Progenitor cell of endocrine pancreas (in vitro differentiated cells): ENCODE measurements at regions not wholly inside any gene's neighbourhood (a gene's known extent, or its start where the extent isn't known, plus 50 kb on each side); places are given as distances from the start of the nearest gene placed in this dataset.

Experiments
- DNase-seq: peaks from one replicate; pipeline ENCODE4 v3.0.0; 2021; ENCODE audit warnings: low spot score; ENCODE audit not compliant: unreplicated experiment
- H3K27ac Mint-ChIP-seq: 2 replicates; pipeline ENCODE4 v1.8.0; 2021; ENCODE audit warnings: mild to moderate bottlenecking, moderate library complexity, mixed read lengths
- H3K27me3 Mint-ChIP-seq: 2 replicates; pipeline ENCODE4 v1.8.0; 2021; ENCODE audit warnings: mixed read lengths
- H3K36me3 Mint-ChIP-seq: 2 replicates; pipeline ENCODE4 v1.8.0; 2022; ENCODE audit warnings: mixed read lengths; ENCODE audit not compliant: insufficient read depth
- H3K4me1 Mint-ChIP-seq: 2 replicates; pipeline ENCODE4 v1.8.0; 2021; ENCODE audit warnings: low read depth, mixed read lengths
- H3K4me3 Mint-ChIP-seq: 2 replicates; pipeline ENCODE4 v1.8.0; 2021; ENCODE audit warnings: low read depth, mild to moderate bottlenecking, moderate library complexity, mixed read lengths
- H3K9me3 Mint-ChIP-seq: 2 replicates; pipeline ENCODE4 v1.8.0; 2021; ENCODE audit warnings: low read depth, mixed read lengths
- TF ChIP-seq, protein P1 (sequence below): fragments of 200-600 bp; sonication (generic); IDR thresholded peaks from one replicate; pipeline ENCODE4 v1.5.0; 2021; ENCODE audit warnings: antibody characterized with exemption, mild to moderate bottlenecking; ENCODE audit not compliant: unreplicated experiment

- peaks cover 6% of the 10 kb centered on the region for H3K4me1 Mint-ChIP-seq
- DNase-seq, result no peak
- TF ChIP-seq, protein P1, sequence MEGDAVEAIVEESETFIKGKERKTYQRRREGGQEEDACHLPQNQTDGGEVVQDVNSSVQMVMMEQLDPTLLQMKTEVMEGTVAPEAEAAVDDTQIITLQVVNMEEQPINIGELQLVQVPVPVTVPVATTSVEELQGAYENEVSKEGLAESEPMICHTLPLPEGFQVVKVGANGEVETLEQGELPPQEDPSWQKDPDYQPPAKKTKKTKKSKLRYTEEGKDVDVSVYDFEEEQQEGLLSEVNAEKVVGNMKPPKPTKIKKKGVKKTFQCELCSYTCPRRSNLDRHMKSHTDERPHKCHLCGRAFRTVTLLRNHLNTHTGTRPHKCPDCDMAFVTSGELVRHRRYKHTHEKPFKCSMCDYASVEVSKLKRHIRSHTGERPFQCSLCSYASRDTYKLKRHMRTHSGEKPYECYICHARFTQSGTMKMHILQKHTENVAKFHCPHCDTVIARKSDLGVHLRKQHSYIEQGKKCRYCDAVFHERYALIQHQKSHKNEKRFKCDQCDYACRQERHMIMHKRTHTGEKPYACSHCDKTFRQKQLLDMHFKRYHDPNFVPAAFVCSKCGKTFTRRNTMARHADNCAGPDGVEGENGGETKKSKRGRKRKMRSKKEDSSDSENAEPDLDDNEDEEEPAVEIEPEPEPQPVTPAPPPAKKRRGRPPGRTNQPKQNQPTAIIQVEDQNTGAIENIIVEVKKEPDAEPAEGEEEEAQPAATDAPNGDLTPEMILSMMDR, result no peak
- H3K27me3 Mint-ChIP-seq, result peaks cover 54% of the 10 kb centered on the region
- H3K9me3 Mint-ChIP-seq, result no peaks in the 10 kb centered on the region
- H3K36me3 Mint-ChIP-seq, result no peaks in the 10 kb centered on the region
- no peak overlapping the region for H3K4me3 Mint-ChIP-seq
- H3K27ac Mint-ChIP-seq, result no peak overlapping the region
These were observed 366.1 kb downstream of the EN1 start for GRCh38 chr2:118481299-118481698.

DNA sequence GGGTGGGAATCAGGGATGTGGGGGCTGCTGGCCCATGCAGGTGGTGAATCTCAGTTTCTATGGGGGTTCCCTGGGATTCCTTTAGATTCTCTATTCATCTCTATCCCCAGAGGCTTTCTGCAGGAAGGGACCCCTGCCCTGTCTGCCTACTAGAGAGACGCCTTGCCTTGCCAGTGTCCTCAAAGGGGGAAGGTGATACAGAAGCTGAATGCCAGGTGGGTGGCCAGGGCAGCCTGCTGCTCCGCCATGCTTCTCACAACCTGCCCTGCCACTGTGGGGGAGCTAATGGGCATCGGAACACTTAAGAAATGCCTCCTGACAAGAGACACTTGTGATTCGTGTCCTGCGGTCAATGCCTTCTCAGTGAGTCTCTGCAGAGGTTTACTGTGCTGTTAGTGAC, 368.4 kb downstream of the EN1 start:
- Mint-ChIP-seq H3K9me3 (no peaks in the 10 kb centered on the region), H3K4me3 (no peak overlapping the region), H3K4me1 (peaks cover 14% of the 10 kb centered on the region), H3K27me3 (peaks cover 70% of the 10 kb centered on the region), H3K27ac (no peak overlapping the region), H3K36me3 (no peaks in the 10 kb centered on the region)
- DNase-seq, result no peak
- TF ChIP-seq, protein P1, result no peak

DNA sequence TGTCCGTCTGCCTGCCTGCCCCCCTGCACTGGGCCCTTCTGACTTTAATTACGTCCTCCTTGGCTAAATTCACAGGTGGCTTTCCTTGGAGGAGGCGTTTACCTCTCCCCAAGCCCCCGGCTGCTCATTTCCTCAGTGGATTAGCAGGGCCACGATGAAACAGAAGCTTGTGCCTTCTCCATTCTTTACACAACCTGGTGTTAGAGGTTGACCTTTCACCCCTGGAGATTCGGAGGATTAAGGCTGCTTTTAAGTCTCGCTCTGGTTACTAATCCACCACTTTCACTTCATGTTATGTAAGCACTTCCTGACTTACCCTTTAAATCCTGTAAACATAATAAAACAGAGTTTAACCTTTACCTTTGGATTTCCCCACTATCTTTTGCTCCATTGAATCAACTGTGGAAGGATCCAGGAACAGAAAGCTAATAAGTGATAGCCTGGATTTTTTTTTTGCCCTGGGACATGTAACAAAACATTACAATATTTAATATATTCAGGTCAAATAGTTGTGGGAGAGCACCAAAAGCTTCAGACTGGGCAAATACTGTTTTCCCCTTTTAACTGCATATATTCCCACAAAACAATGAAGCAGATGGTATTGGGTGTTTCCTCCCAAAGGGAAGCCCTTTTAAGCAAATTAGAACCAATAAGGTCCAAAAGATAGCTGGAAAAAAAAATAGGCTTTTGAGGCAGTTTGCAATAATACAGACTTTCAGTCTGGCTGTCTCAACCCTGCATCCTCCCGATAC, 370.2 kb downstream of the EN1 start:
- Mint-ChIP-seq H3K9me3 (no peaks in the 10 kb centered on the region), H3K27me3 (peaks cover 68% of the 10 kb centered on the region), H3K36me3 (no peaks in the 10 kb centered on the region), H3K27ac (no peak overlapping the region), H3K4me3 (no peak overlapping the region), H3K4me1 (peaks cover 16% of the 10 kb centered on the region)
- no peak for DNase-seq
- TF ChIP-seq, protein P1, result no peak

- peaks cover 58% of the 10 kb centered on the region for H3K27me3 Mint-ChIP-seq
These were observed 371.7 kb downstream of the EN1 start for GRCh38 chr2:118475622-118476205.

GRCh38 chr2:118474541-118474920, 372.9 kb downstream of the EN1 start:
- peaks cover 16% of the 10 kb centered on the region for H3K4me1 Mint-ChIP-seq
- no peak overlapping the region for H3K27ac Mint-ChIP-seq
- TF ChIP-seq, protein P1, result no peak
- H3K9me3 Mint-ChIP-seq, result no peaks in the 10 kb centered on the region
- H3K36me3 Mint-ChIP-seq, result no peaks in the 10 kb centered on the region
- peaks cover 65% of the 10 kb centered on the region for H3K27me3 Mint-ChIP-seq
- DNase-seq, result no peak
- H3K4me3 Mint-ChIP-seq, result no peak overlapping the region

More at GRCh38 chr2:118475622-118476205, 371.7 kb downstream of the EN1 start:
- no peak for DNase-seq
- Mint-ChIP-seq H3K27ac (no peak overlapping the region), H3K9me3 (no peaks in the 10 kb centered on the region), H3K4me1 (peaks cover 16% of the 10 kb centered on the region), H3K36me3 (no peaks in the 10 kb centered on the region), H3K4me3 (no peak overlapping the region)
- TF ChIP-seq, protein P1, result no peak
